OCI-LY3 (cell line): ENCODE measurements at regions not wholly inside any gene's neighbourhood (a gene's known extent, or its start where the extent isn't known, plus 50 kb on each side); places are given as distances from the start of the nearest gene placed in this dataset.

Experiments used
- CTCF ChIP-seq: fragments of 200-600, 300-600 bp; sonication (generic); IDR thresholded peaks from 2 replicates; pipeline ENCODE4 v1.5.1; 2014; ENCODE audit warnings: antibody characterized with exemption, low read length, low read depth
- EZH2phosphoT487 ChIP-seq: fragments of 200-600 bp; shearing (Covaris generic); IDR thresholded peaks from 2 replicates; pipeline ENCODE4 v1.6.1; 2018; ENCODE audit warnings: antibody characterized with exemption, mixed run types, low read depth

GRCh38 chr16:62586128-62586862 lies 550.1 kb upstream of the CDH8 start:
- no peak for TF ChIP-seq CTCF
- TF ChIP-seq EZH2phosphoT487, result no peak
